ENCODE measurements at regions not wholly inside any gene's neighbourhood (a gene's known extent, or its start where the extent isn't known, plus 50 kb on each side); places are given as distances from the start of the nearest gene placed in this dataset.

DNA sequence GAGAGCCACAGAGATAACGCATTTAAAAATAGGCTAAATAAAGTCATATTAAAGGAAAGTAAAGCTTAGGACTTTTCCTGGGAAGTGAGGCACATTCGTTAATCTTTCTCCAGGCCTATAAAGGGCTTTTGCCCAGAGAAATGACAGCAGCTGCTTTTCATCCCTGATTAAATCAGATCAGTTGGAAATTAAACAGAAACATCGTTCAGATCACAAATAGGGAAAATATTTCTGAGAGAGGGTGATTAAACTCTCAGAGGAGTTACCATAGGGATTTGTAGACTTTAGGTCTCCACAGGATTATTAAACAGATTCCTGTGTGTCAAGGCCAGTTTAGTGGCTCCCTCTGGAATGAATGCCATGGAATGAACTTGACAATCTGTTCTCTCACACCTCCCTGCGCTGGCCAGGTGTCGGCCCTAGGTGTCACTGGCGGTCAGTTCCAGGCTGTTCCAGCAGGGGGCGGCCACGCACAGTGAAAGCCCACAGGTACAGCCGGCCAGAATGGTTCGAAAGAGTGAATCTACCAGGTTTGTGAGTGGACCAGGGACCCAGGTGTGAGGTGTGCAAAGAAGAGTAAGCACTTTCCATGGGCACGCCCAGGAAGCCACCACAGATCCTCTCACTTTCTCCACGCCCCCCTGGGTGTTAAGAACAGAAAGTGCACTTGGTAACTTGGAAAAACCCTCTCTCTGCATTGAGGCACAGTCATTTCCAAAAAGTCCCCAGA, 253.0 kb upstream of the RASGRP1 start:
- TF ChIP-seq, protein P1, sequence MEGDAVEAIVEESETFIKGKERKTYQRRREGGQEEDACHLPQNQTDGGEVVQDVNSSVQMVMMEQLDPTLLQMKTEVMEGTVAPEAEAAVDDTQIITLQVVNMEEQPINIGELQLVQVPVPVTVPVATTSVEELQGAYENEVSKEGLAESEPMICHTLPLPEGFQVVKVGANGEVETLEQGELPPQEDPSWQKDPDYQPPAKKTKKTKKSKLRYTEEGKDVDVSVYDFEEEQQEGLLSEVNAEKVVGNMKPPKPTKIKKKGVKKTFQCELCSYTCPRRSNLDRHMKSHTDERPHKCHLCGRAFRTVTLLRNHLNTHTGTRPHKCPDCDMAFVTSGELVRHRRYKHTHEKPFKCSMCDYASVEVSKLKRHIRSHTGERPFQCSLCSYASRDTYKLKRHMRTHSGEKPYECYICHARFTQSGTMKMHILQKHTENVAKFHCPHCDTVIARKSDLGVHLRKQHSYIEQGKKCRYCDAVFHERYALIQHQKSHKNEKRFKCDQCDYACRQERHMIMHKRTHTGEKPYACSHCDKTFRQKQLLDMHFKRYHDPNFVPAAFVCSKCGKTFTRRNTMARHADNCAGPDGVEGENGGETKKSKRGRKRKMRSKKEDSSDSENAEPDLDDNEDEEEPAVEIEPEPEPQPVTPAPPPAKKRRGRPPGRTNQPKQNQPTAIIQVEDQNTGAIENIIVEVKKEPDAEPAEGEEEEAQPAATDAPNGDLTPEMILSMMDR (IDR thresholded peaks at IDR 0.05; ENCODE audit: control extremely low read depth in 1 of 3, insufficient read depth in 1 of 3, low read depth in 1 of 3, low read length in 3 of 3), result peak; percentile 99 to 100 (median 100)
- TF ChIP-seq POLR2AphosphoS5 (IDR thresholded peaks at IDR 0.05; ENCODE audit: low read depth, low read length) (no peak), POLR2A (IDR thresholded peaks at IDR 0.05; ENCODE audit: control extremely low read depth in 1 of 2, low read depth in 2 of 2, low read length in 2 of 2) (no peak), TAF1 (IDR thresholded peaks at IDR 0.05; ENCODE audit: low read depth, low read length) (no peak), EP300 (IDR thresholded peaks at IDR 0.05; ENCODE audit: borderline replicate concordance in 1 of 2, low read depth in 2 of 2, low read length in 2 of 2) (0 out of 3 replicates have a peak, but pooled peaks of 1 of the 2 experiments have one; percentile 52), JUN (IDR thresholded peaks at IDR 0.05; ENCODE audit: low read depth, low read length) (no peak), EZH2 (IDR thresholded peaks at IDR 0.05; ENCODE audit: low read depth, low read length, severe bottlenecking) (no peak), SUZ12 (IDR thresholded peaks at IDR 0.05; ENCODE audit: low read length) (no peak), SRF (IDR thresholded peaks at IDR 0.05; ENCODE audit: low read depth, low read length) (no peak), RFX5 (IDR thresholded peaks at IDR 0.05; ENCODE audit: borderline replicate concordance, low read depth, low read length) (no peak), RBBP5 (IDR thresholded peaks at IDR 0.05; ENCODE audit: borderline replicate concordance, low read depth, low read length) (no peak)
